Right lobe of liver (tissue), 6 donors: ENCODE measurements at regions not wholly inside any gene's neighbourhood (a gene's known extent, or its start where the extent isn't known, plus 50 kb on each side); places are given as distances from the start of the nearest gene placed in this dataset.

Source experiments
- ATAC-seq, 4 donors: fragments of 200-7000 bp; cut with Tn5 transposase; one replicate each; pipeline ENCODE4 v1.9.1; 2020; ENCODE audit warnings: mild to moderate bottlenecking in 4 of 4, moderate library complexity in 4 of 4
- DNase-seq, 3 donors: peaks; one replicate each; pipeline ENCODE4 v3.0.0-alpha.2; 2020
- H3K27ac ChIP-seq, 3 donors: fragments of 200-600 bp; one replicate each; pipeline ENCODE4 v1.8.0; 2022
- H3K27me3 ChIP-seq, 2 donors: fragments of 200-600 bp; one replicate each; pipeline ENCODE4 v1.8.0; 2022
- H3K36me3 ChIP-seq, 4 donors: fragments of 200-600 bp; sonication (generic) in 1 of 4; one replicate each; pipeline versions ENCODE4 v1.5.1 to v1.8.0; 2017 to 2022; ENCODE audit warnings: control low read depth in 1 of 4
- H3K4me1 ChIP-seq, 4 donors: fragments of 200-600 bp; sonication (generic) in 1 of 4; one replicate each; pipeline versions ENCODE4 v1.5.1 to v1.8.0; 2017 to 2022; ENCODE audit warnings: control low read depth in 1 of 4
- H3K4me3 ChIP-seq, 3 donors: fragments of 200-600 bp; one replicate each; pipeline ENCODE4 v1.8.0; 2022
- H3K9me3 ChIP-seq, 4 donors: fragments of 200-600 bp; sonication (generic) in 1 of 4; one replicate each; pipeline versions ENCODE4 v1.5.1 to v1.8.0; 2017 to 2022; ENCODE audit warnings: control low read depth in 1 of 4
- POLR2A ChIP-seq: fragments of 450-650 bp; IDR thresholded peaks from one replicate; pipeline ENCODE4 v1.6.1; 2017; ENCODE audit warnings: antibody characterized with exemption, mild to moderate bottlenecking
- WGBS: methylation state at CpG from one replicate; pipeline ENCODE4 v1.1.6; 2018; ENCODE audit warnings: low coverage, low lambda C conversion rate; ENCODE audit not compliant: insufficient coverage; ENCODE audit errors: missing lambda C conversion rate; 5-methylcytosine and 5-hydroxymethylcytosine counted together
- intact Hi-C, 2 donors: fragments of 100-400 bp; cut with DNase I; formaldehyde crosslinking; loops; one replicate each; pipeline versions ENCODE4 v1.11.2 to v1.14.1; 2022
- small RNA-seq, 2 experiments: library from RNA; depleted of rRNA; stranded (forward); fragments of <200 nt; gene quantifications; one replicate each; pipeline ENCODE3, GENCODE V24; 2016
- TF ChIP-seq, protein P1 (sequence below), 4 donors: fragments of 200-600 bp in 3 of 4; fragments of 450-650 bp in 1 of 4; IDR thresholded peaks; one replicate each; pipeline versions ENCODE4 v1.5.1 to v1.8.0; 2016 to 2022; ENCODE audit warnings: antibody characterized with exemption in 4 of 4, mild to moderate bottlenecking in 2 of 4
- donor health status: DM: no; HTN: yes; CAD: no.
- donor health status: DM: no; HTN: no; CAD: no.
- donor health status: DM: no; HTN: no; CAD: no.
- donor health status: DM: no; HTN: yes; CAD: no.
- donor health status: DM: no; HTN: yes; CAD: no.

- H3K4me1 ChIP-seq: no peaks in the 10 kb centered on the region
- 23% methylated on average over 2 of the region's 2 CpGs for WGBS
- H3K36me3 ChIP-seq: no peaks in the 10 kb centered on the region
- ATAC-seq: no peak
- TF ChIP-seq, protein P1, sequence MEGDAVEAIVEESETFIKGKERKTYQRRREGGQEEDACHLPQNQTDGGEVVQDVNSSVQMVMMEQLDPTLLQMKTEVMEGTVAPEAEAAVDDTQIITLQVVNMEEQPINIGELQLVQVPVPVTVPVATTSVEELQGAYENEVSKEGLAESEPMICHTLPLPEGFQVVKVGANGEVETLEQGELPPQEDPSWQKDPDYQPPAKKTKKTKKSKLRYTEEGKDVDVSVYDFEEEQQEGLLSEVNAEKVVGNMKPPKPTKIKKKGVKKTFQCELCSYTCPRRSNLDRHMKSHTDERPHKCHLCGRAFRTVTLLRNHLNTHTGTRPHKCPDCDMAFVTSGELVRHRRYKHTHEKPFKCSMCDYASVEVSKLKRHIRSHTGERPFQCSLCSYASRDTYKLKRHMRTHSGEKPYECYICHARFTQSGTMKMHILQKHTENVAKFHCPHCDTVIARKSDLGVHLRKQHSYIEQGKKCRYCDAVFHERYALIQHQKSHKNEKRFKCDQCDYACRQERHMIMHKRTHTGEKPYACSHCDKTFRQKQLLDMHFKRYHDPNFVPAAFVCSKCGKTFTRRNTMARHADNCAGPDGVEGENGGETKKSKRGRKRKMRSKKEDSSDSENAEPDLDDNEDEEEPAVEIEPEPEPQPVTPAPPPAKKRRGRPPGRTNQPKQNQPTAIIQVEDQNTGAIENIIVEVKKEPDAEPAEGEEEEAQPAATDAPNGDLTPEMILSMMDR (IDR thresholded peaks at IDR 0.05): no peak
- no peak for TF ChIP-seq POLR2A
- no peaks in the 10 kb centered on the region for H3K27me3 ChIP-seq
- no peak for DNase-seq
- H3K4me3 ChIP-seq: no peak overlapping the region
- no peaks in the 10 kb centered on the region for H3K9me3 ChIP-seq
- H3K27ac ChIP-seq: no peak overlapping the region
- intact Hi-C loops: no loop called here
Measured at GRCh38 chr18:44630118-44630517, 50.6 kb upstream of the SETBP1 start.

Small RNAs in the stretch of these regions (small RNA-seq; reads per million reads assigned to genes)
- gene RNA5SP455: 0 reads per million in 2 experiments
